ENCODE measurements at regions not wholly inside any gene's neighbourhood (a gene's known extent, or its start where the extent isn't known, plus 50 kb on each side); places are given as distances from the start of the nearest gene placed in this dataset.
A peak's percentile ranks its signal among the peaks of the same experiment; 100 is the strongest.
"Not testable (repeated sequence)": the region's sequence is repeated elsewhere in the genome, so short reads cannot be mapped to it uniquely, and the experiment has no call there.

DNA sequence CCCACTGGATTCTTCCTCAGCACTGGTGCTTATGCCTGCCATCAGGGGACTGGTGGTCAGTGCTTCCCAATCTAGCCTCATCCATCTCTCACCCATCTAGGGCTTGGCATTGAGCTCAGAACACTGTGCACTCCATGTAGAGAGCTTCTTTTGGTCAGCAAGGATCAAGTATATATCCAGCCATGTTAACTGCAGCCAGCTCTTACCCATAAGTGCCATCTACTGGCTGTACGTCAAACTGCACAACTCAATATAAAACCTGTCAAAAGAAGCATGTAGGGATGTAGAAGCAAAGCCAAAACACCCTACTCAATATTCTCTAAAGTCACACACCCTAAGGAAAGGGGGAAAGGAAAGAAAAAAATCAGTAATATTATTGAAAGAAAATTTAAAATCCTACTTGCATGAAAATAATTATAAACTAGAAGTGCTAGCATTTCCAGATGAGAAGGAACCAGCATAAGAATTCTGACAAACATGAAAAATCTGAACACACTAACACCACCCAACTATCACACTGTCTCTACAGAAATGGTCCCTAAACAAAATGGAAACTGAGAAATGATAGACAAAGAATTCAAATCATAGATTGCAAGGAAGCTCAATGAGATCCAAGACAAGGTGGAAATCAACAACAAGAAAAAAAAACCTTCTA, 531.1 kb upstream of the STEAP1 start:
- TF ChIP-seq, protein P1, sequence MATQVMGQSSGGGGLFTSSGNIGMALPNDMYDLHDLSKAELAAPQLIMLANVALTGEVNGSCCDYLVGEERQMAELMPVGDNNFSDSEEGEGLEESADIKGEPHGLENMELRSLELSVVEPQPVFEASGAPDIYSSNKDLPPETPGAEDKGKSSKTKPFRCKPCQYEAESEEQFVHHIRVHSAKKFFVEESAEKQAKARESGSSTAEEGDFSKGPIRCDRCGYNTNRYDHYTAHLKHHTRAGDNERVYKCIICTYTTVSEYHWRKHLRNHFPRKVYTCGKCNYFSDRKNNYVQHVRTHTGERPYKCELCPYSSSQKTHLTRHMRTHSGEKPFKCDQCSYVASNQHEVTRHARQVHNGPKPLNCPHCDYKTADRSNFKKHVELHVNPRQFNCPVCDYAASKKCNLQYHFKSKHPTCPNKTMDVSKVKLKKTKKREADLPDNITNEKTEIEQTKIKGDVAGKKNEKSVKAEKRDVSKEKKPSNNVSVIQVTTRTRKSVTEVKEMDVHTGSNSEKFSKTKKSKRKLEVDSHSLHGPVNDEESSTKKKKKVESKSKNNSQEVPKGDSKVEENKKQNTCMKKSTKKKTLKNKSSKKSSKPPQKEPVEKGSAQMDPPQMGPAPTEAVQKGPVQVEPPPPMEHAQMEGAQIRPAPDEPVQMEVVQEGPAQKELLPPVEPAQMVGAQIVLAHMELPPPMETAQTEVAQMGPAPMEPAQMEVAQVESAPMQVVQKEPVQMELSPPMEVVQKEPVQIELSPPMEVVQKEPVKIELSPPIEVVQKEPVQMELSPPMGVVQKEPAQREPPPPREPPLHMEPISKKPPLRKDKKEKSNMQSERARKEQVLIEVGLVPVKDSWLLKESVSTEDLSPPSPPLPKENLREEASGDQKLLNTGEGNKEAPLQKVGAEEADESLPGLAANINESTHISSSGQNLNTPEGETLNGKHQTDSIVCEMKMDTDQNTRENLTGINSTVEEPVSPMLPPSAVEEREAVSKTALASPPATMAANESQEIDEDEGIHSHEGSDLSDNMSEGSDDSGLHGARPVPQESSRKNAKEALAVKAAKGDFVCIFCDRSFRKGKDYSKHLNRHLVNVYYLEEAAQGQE (IDR thresholded peaks at IDR 0.05; ENCODE audit: unreplicated experiment), result no peak
- peak; percentile 87 to 94 for TF ChIP-seq CTCF (conservative IDR thresholded peaks at IDR 0.05; ENCODE audit: low read depth in 2 of 2)
- no peaks in the 10 kb centered on the region for H4K20me1 ChIP-seq (replicated peaks; ENCODE audit: insufficient read depth)
- peak overlapping the region; percentile 82; the same call in 1 of the 2 replicates for H2AFZ ChIP-seq
- H3K27ac ChIP-seq (ENCODE audit: low read depth), result no peak overlapping the region
- DNase-seq (ENCODE audit: low spot score), result peak; percentile 66
- no peaks in the 10 kb centered on the region for H3F3A ChIP-seq (replicated peaks; ENCODE audit: low read depth)
- Mint-ChIP-seq H3K27me3 (ENCODE audit: insufficient read depth, low read depth, poor library complexity) (peaks cover 5% of the 10 kb centered on the region), H3K27ac (no peak overlapping the region), H3K4me3 (no peak overlapping the region), H3K9me3 (peaks cover 24% of the 10 kb centered on the region), H3K4me1 (no peaks in the 10 kb centered on the region), H3K36me3 (ENCODE audit: low read depth) (peaks cover 19% of the 10 kb centered on the region)
- no peaks in the 10 kb centered on the region for H3K36me3 ChIP-seq (ENCODE audit: insufficient read depth)
- no peak overlapping the region for H3K4me2 ChIP-seq
- no peaks in the 10 kb centered on the region for H3K9me2 ChIP-seq (ENCODE audit: insufficient read depth)
- no peaks in the 10 kb centered on the region for H3K79me2 ChIP-seq (replicated peaks; ENCODE audit: insufficient read depth)
- H3K27me3 ChIP-seq (ENCODE audit: insufficient read depth), result no peaks in the 10 kb centered on the region
- no peaks in the 10 kb centered on the region for H3K4me1 ChIP-seq (ENCODE audit: insufficient read depth)
- H3K4me3 ChIP-seq, result no peak overlapping the region
- ATAC-seq, result peak; percentile 84

- not testable (repeated sequence) for H2AFZ ChIP-seq; H3K4me1 ChIP-seq (ENCODE audit: insufficient read depth); ATAC-seq; H3K4me3 Mint-ChIP-seq; H3F3A ChIP-seq (replicated peaks; ENCODE audit: low read depth); H3K36me3 ChIP-seq (ENCODE audit: insufficient read depth); H3K27me3 ChIP-seq (ENCODE audit: insufficient read depth); H3K4me3 ChIP-seq; H3K4me1 Mint-ChIP-seq; H3K27ac Mint-ChIP-seq; H4K20me1 ChIP-seq (replicated peaks; ENCODE audit: insufficient read depth); H3K4me2 ChIP-seq; H3K27ac ChIP-seq (ENCODE audit: low read depth); H3K27me3 Mint-ChIP-seq (ENCODE audit: insufficient read depth, low read depth, poor library complexity); H3K9me2 ChIP-seq (ENCODE audit: insufficient read depth); DNase-seq (ENCODE audit: low spot score); H3K79me2 ChIP-seq (replicated peaks; ENCODE audit: insufficient read depth)
- Mint-ChIP-seq H3K9me3 (peaks cover 24% of the 10 kb centered on the region), H3K36me3 (ENCODE audit: low read depth) (peaks cover 19% of the 10 kb centered on the region)
Measured at GRCh38 chr7:89624155-89624554, 530.1 kb upstream of the STEAP1 start.

DNA sequence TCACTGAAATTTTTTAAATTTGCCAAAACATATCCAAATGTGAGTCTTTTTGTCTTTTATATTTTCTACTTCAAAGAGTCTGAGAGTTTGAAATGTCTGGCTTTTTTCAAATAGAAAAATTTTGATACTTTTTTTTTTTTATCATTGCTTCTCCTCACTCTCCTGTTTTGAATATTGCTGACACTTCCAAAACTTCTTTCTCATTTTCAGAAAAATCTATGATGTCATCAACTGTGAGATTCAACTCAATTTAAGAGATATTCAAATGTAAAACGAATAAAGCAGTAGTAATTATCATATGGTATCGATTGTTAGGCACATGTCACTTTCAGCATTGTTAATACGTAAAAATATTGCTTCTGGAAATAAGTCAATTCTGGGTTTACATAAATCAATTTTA, 505.8 kb upstream of the STEAP1 start:
- H3K4me3 Mint-ChIP-seq, result no peak overlapping the region
- H3K27ac Mint-ChIP-seq, result no peak overlapping the region
- peaks cover 7% of the 10 kb centered on the region; the same call in 1 of the 2 replicates for H3K4me1 ChIP-seq (ENCODE audit: insufficient read depth)
- TF ChIP-seq EZH2phosphoT487 (IDR thresholded peaks at IDR 0.05; ENCODE audit: unreplicated experiment) (no peak), CTCF (conservative IDR thresholded peaks at IDR 0.05; ENCODE audit: low read depth in 2 of 2) (no peak), STAT1 (IDR thresholded peaks at IDR 0.05; ENCODE audit: unreplicated experiment) (no peak)

More for the DNA sequence above, 505.8 kb upstream of the STEAP1 start:
- no peak for DNase-seq (ENCODE audit: low spot score)
- Histone ChIP-seq H3K27ac (ENCODE audit: low read depth) (no peak overlapping the region), H4K20me1 (replicated peaks; ENCODE audit: insufficient read depth) (no peaks in the 10 kb centered on the region), H3K27me3 (ENCODE audit: insufficient read depth) (no peaks in the 10 kb centered on the region), H3K4me3 (no peak overlapping the region), H2AFZ (no peak overlapping the region; the same call in 1 of the 2 replicates), H3K4me2 (no peak overlapping the region), H3K79me2 (replicated peaks; ENCODE audit: insufficient read depth) (no peaks in the 10 kb centered on the region), H3K36me3 (ENCODE audit: insufficient read depth) (no peaks in the 10 kb centered on the region), H3F3A (replicated peaks; ENCODE audit: low read depth) (no peaks in the 10 kb centered on the region), H3K9me2 (ENCODE audit: insufficient read depth) (peaks cover 5% of the 10 kb centered on the region; the same call in 1 of the 2 replicates)
- Mint-ChIP-seq H3K27me3 (ENCODE audit: insufficient read depth, low read depth, poor library complexity) (no peaks in the 10 kb centered on the region), H3K4me1 (no peaks in the 10 kb centered on the region), H3K9me3 (no peaks in the 10 kb centered on the region), H3K36me3 (ENCODE audit: low read depth) (no peaks in the 10 kb centered on the region)
- no peak for ATAC-seq
